HCT116 (cell line): ENCODE measurements at regions not wholly inside any gene's neighbourhood (a gene's known extent, or its start where the extent isn't known, plus 50 kb on each side); places are given as distances from the start of the nearest gene placed in this dataset.

ENCODE experiments used
- ATAC-seq: fragments of 200-7000 bp; cut with Tn5 transposase; 2 replicates; pipeline ENCODE4 v1.9.1; 2020; ENCODE audit warnings: mild to moderate bottlenecking, moderate library complexity
- BruUV-seq: library from RNA; stranded (reverse); fragments of 400-500 nt; replicated peaks from 2 replicates; lab custom pipeline; 2021; lab: Mats Ljungman, UMichigan
- CTCF ChIA-PET: fragments of 300-600 bp; sonication (Branson Sonifier 250); formaldehyde crosslinking; loops from one replicate; lab custom pipeline; 2021; ENCODE audit warnings: antibody characterized with exemption; lab: Charles Lee
- POLR2A ChIA-PET: fragments of 300-600, 350-600 bp; sonication (Branson Sonifier 250); formaldehyde crosslinking; loops from one replicate; lab custom pipeline; 2021; ENCODE audit warnings: antibody characterized with exemption; lab: Charles Lee
- RAD21 ChIA-PET, 2 experiments: fragments of 300-600 bp; sonication (Branson Sonifier 250); formaldehyde crosslinking; loops; one replicate each; lab custom pipeline; 2023; ENCODE audit warnings: low total read pairs in 2 of 2; ENCODE audit not compliant: uncharacterized antibody in 2 of 2, unreplicated experiment in 2 of 2, low non-redundant PET in 1 of 2; lab: Charles Lee
- DNase-seq: peaks from one replicate; pipeline ENCODE4 v3.0.0-alpha.2; 2010; ENCODE audit warnings: low read depth, low spot score
- H2AFZ ChIP-seq: fragments of 200-600 bp; shearing (Covaris generic), sonication (generic); 2 replicates; pipeline ENCODE4 v1.6.1; 2017; ENCODE audit warnings: low read depth, mixed run types, mixed read lengths, antibody characterized with exemption, low read length; ENCODE audit not compliant: poor library complexity, severe bottlenecking
- H3K27ac ChIP-seq: 2 replicates; pipeline ENCODE4 v1.5.1; 2012; ENCODE audit warnings: low read depth, low read length
- H3K27me3 ChIP-seq: fragments of 200-600 bp; sonication (generic); 2 replicates; pipeline ENCODE4 v1.6.1; 2016; ENCODE audit warnings: mixed run types, low read length, mixed read lengths; ENCODE audit not compliant: insufficient read depth
- H3K36me3 ChIP-seq, 2 experiments: fragments of 200-500 bp in 1 of 2; fragments of 200-600 bp in 1 of 2; sonication (Bioruptor generic) in 1 of 2; sonication (generic) in 1 of 2; 2 replicates each; pipeline versions ENCODE4 v1.5.1 to v1.6.1; 2014 to 2016; ENCODE audit warnings: low read length in 2 of 2, inconsistent platforms in 1 of 2, mixed read lengths in 1 of 2, mixed run types in 1 of 2; ENCODE audit not compliant: insufficient read depth in 2 of 2, control insufficient read depth in 1 of 2
- H3K4me1 ChIP-seq, 2 experiments: fragments of 200-600 bp in 1 of 2; sonication (generic) in 1 of 2; 2 replicates each; pipeline versions ENCODE4 v1.5.1 to v1.6.1; 2012 to 2017; ENCODE audit warnings: low read length in 2 of 2, inconsistent platforms in 1 of 2, mild to moderate bottlenecking in 1 of 2, mixed read lengths in 1 of 2, mixed run types in 1 of 2, moderate library complexity in 1 of 2; ENCODE audit not compliant: insufficient read depth in 2 of 2, control insufficient read depth in 1 of 2
- H3K4me2 ChIP-seq: fragments of 200-600 bp; sonication (generic); 2 replicates; pipeline ENCODE4 v1.6.1; 2017; ENCODE audit warnings: mixed run types, low read length, mixed read lengths
- H3K4me3 ChIP-seq, 2 experiments: fragments of 200-600 bp in 1 of 2; sonication (generic) in 1 of 2; replicated peaks in 1 of 2; 2 replicates each; pipeline ENCODE4 v1.5.1; 2011 to 2016; ENCODE audit warnings: low read length in 2 of 2, control low read depth in 1 of 2, low read depth in 1 of 2, mild to moderate bottlenecking in 1 of 2, mixed read lengths in 1 of 2, mixed run types in 1 of 2
- H3K79me2 ChIP-seq: fragments of 200-600 bp; sonication (generic); 2 replicates; pipeline ENCODE4 v1.6.1; 2017; ENCODE audit warnings: mild to moderate bottlenecking, mixed run types, low read length, moderate library complexity, mixed read lengths; ENCODE audit not compliant: insufficient read depth
- H3K9ac ChIP-seq: fragments of 200-600 bp; sonication (generic); 2 replicates; pipeline ENCODE4 v1.6.1; 2016; ENCODE audit warnings: low read length, mixed read lengths
- H3K9me2 ChIP-seq: fragments of 200-600 bp; sonication (generic), shearing (Covaris generic); 2 replicates; pipeline ENCODE4 v1.6.1; 2017; ENCODE audit warnings: mixed run types, mild to moderate bottlenecking, moderate library complexity; ENCODE audit not compliant: insufficient read depth
- H3K9me3 ChIP-seq, 2 experiments: fragments of 200-500 bp in 1 of 2; fragments of 200-600 bp in 1 of 2; sonication (Bioruptor generic) in 1 of 2; sonication (generic) in 1 of 2; 2 replicates each; pipeline ENCODE4 v1.6.1; 2014 to 2017; ENCODE audit warnings: low read length in 2 of 2, mixed read lengths in 2 of 2, inconsistent platforms in 1 of 2, low read depth in 1 of 2, mild to moderate bottlenecking in 1 of 2, mixed run types in 1 of 2, moderate library complexity in 1 of 2; ENCODE audit not compliant: control insufficient read depth in 1 of 2, insufficient read depth in 1 of 2
- H4K20me1 ChIP-seq: fragments of 200-600 bp; sonication (generic), shearing (Covaris generic); 2 replicates; pipeline ENCODE4 v1.6.1; 2017; ENCODE audit warnings: mixed run types, mild to moderate bottlenecking, moderate library complexity; ENCODE audit not compliant: insufficient read depth
- CBX3 ChIP-seq: IDR thresholded peaks from 2 replicates; pipeline ENCODE4 v1.6.1; 2012; ENCODE audit warnings: low read depth
- CEBPB ChIP-seq: IDR thresholded peaks from 2 replicates; pipeline ENCODE4 v1.6.1; 2012; ENCODE audit warnings: low read depth
- EGR1 ChIP-seq: IDR thresholded peaks from 2 replicates; pipeline ENCODE4 v1.6.1; 2012; ENCODE audit warnings: low read depth
- EZH2phosphoT487 ChIP-seq: fragments of 200-600 bp; IDR thresholded peaks from 2 replicates; pipeline ENCODE4 v1.6.1; 2018; ENCODE audit warnings: antibody characterized with exemption, borderline replicate concordance
- JUND ChIP-seq: IDR thresholded peaks from 2 replicates; pipeline ENCODE4 v1.6.1; 2012
- MAX ChIP-seq: IDR thresholded peaks from 2 replicates; pipeline ENCODE4 v1.6.1; 2012
- POLR2A ChIP-seq: IDR thresholded peaks from 2 replicates; pipeline ENCODE4 v1.7.0; 2011; ENCODE audit warnings: borderline replicate concordance; ENCODE audit not compliant: insufficient read depth, insufficient read length; ENCODE audit errors: extremely low read depth
- RAD21 ChIP-seq: IDR thresholded peaks from 2 replicates; pipeline ENCODE4 v1.6.1; 2012; ENCODE audit warnings: low read depth, mild to moderate bottlenecking
- SIN3A ChIP-seq: IDR thresholded peaks from 2 replicates; pipeline ENCODE4 v1.6.1; 2012; ENCODE audit warnings: low read depth
- SRF ChIP-seq: IDR thresholded peaks from 2 replicates; pipeline ENCODE4 v1.6.1; 2012; ENCODE audit warnings: low read depth
- TCF7L2 ChIP-seq: IDR thresholded peaks from 2 replicates; pipeline ENCODE4 v1.7.0; 2011; ENCODE audit warnings: borderline replicate concordance, inconsistent platforms; ENCODE audit not compliant: insufficient read depth, insufficient read length; ENCODE audit errors: extremely low read depth
- YY1 ChIP-seq: IDR thresholded peaks from 2 replicates; pipeline ENCODE4 v1.6.1; 2011; ENCODE audit warnings: low read length, low read depth, moderate library complexity, mild to moderate bottlenecking; ENCODE audit not compliant: insufficient replicate concordance; ENCODE audit errors: extremely low read depth
- intact Hi-C: fragments of 100-400 bp; cut with micrococcal nuclease; formaldehyde crosslinking; loops from 2 replicates; pipeline ENCODE4 v1.10.0; 2022
- TF ChIP-seq, protein P1 (sequence below), 3 experiments: fragments of 200-600 bp in 1 of 3; sonication (generic) in 1 of 3; IDR thresholded peaks in 2 of 3; conservative IDR thresholded peaks in 1 of 3; 2 replicates each; pipeline ENCODE4 v1.5.1; 2012 to 2017; ENCODE audit warnings: low read depth in 2 of 3, low read length in 2 of 3, antibody characterized with exemption in 1 of 3, borderline replicate concordance in 1 of 3, control low read depth in 1 of 3, mild to moderate bottlenecking in 1 of 3, mixed read lengths in 1 of 3, mixed run types in 1 of 3, moderate library complexity in 1 of 3; ENCODE audit not compliant: insufficient read depth in 1 of 3

- no peak for TF ChIP-seq SRF
- no peak for TF ChIP-seq EGR1
- TF ChIP-seq EZH2phosphoT487 = no peak
- TF ChIP-seq CBX3 = peak; percentile 85; the same call in 1 of the 2 replicates
- no peak for TF ChIP-seq POLR2A
- no peak for TF ChIP-seq SIN3A
- no peak for TF ChIP-seq MAX
- no peak for TF ChIP-seq YY1
- TF ChIP-seq JUND = no peak
- intact Hi-C loops = no loop called here
- no peaks in the 10 kb centered on the region for H4K20me1 ChIP-seq
- DNase-seq (no peak), ATAC-seq (no peak)
- H3K36me3 ChIP-seq = no peaks in the 10 kb centered on the region
- H3K9me3 ChIP-seq = peaks cover 5 to 10% of the 10 kb centered on the region in 2 experiments; a peak in 2 of 4 replicates
- CTCF ChIA-PET = no interaction called here
- H3K4me1 ChIP-seq = no peaks in the 10 kb centered on the region
- H3K9ac ChIP-seq = no peak overlapping the region
- no peaks in the 10 kb centered on the region for H3K79me2 ChIP-seq
- RAD21 ChIA-PET = no interaction called here
- no peak overlapping the region for H2AFZ ChIP-seq
- no peak overlapping the region for H3K4me3 ChIP-seq
- H3K27me3 ChIP-seq = no peaks in the 10 kb centered on the region
- POLR2A ChIA-PET = no interaction called here
- H3K9me2 ChIP-seq = no peaks in the 10 kb centered on the region
- H3K4me2 ChIP-seq = no peak overlapping the region
- BruUV-seq = no TSS peak
- peak overlapping the region; percentile 33; the same call in 1 of the 2 replicates for H3K27ac ChIP-seq
Measured at GRCh38 chr4:77332696-77333270, 175.8 kb downstream of the CCNG2 start.

DNA sequence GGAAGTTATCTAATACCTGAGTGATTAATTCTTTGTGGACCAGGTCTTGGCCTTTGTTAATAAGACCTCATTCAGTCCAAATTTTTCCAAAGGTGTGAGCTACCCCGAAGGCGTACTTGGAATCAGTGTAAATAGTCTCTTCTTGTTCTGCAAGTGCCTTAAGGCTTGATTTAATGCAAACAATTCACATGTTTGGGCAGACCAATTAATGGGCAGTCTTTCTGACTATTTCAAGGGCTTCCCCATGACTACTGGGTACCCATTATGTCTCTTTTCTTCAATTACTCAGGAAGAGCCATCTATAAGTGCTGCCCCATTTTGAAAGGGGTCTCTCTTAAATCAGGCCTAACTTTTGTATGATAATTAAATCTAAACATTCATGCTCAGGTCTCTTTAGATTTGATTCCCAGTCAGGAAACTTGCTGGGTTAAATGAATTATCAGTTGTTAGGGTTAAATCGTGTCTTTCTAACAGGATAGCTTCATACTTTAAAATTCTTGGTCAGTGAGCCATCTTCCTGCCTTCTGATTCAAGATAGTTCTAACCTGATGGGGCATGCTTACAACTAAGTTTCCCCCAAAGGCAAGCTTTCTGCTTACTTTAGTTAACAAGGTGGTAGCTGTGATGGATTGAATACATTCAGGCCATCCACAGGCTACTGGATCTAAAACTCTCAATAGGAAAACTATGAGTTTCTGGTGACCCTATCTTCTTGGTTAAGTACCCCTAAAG is 179.6 kb downstream of the CCNG2 start:
- H3K4me2 ChIP-seq = no peak overlapping the region
- no peak overlapping the region for H3K27ac ChIP-seq
- CTCF ChIA-PET = interaction anchor here (0.8 kb wide), 1 partner anchor 22 kb away, joined by 4 read pairs; no protein-coding TSS in a partner anchor
- H3K9me3 ChIP-seq = peaks cover 5 to 10% of the 10 kb centered on the region in 2 experiments; a peak in 2 of 4 replicates
- no peaks in the 10 kb centered on the region for H3K9me2 ChIP-seq
- H3K27me3 ChIP-seq = no peaks in the 10 kb centered on the region
- H3K9ac ChIP-seq = no peak overlapping the region
- RAD21 ChIA-PET = no interaction called here
- no peaks in the 10 kb centered on the region for H3K4me1 ChIP-seq
- no peak for ATAC-seq
- intact Hi-C loops = no loop called here
- no TSS peak for BruUV-seq
- POLR2A ChIA-PET = no interaction called here
- no peak for DNase-seq
- H4K20me1 ChIP-seq = no peaks in the 10 kb centered on the region
- no peak overlapping the region for H2AFZ ChIP-seq
- no peak overlapping the region for H3K4me3 ChIP-seq
- no peak for TF ChIP-seq CEBPB
- TF ChIP-seq, protein P1, sequence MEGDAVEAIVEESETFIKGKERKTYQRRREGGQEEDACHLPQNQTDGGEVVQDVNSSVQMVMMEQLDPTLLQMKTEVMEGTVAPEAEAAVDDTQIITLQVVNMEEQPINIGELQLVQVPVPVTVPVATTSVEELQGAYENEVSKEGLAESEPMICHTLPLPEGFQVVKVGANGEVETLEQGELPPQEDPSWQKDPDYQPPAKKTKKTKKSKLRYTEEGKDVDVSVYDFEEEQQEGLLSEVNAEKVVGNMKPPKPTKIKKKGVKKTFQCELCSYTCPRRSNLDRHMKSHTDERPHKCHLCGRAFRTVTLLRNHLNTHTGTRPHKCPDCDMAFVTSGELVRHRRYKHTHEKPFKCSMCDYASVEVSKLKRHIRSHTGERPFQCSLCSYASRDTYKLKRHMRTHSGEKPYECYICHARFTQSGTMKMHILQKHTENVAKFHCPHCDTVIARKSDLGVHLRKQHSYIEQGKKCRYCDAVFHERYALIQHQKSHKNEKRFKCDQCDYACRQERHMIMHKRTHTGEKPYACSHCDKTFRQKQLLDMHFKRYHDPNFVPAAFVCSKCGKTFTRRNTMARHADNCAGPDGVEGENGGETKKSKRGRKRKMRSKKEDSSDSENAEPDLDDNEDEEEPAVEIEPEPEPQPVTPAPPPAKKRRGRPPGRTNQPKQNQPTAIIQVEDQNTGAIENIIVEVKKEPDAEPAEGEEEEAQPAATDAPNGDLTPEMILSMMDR (IDR thresholded peaks at IDR 0.05 in 2 of 3, conservative IDR thresholded peaks at IDR 0.05 in 1 of 3; ENCODE audit: borderline replicate concordance in 1 of 3, insufficient read depth in 1 of 3, low read depth in 2 of 3, low read length in 2 of 3) = no peak
- TF ChIP-seq TCF7L2 = no peak
- no peak for TF ChIP-seq RAD21
- no peak for TF ChIP-seq CBX3
- no peak for TF ChIP-seq SRF
- TF ChIP-seq, all 23 proteins: peak for 0
- H3K79me2 ChIP-seq = no peaks in the 10 kb centered on the region
- no peaks in the 10 kb centered on the region for H3K36me3 ChIP-seq
